HG03196 (cell line): ENCODE measurements at regions not wholly inside any gene's neighbourhood (a gene's known extent, or its start where the extent isn't known, plus 50 kb on each side); places are given as distances from the start of the nearest gene placed in this dataset.

Experiments used
- ATAC-seq: cut with Tn5 transposase; IDR thresholded peaks from one replicate; pipeline ENCODE4 v1.9.1; 2021; ENCODE audit not compliant: unreplicated experiment

DNA sequence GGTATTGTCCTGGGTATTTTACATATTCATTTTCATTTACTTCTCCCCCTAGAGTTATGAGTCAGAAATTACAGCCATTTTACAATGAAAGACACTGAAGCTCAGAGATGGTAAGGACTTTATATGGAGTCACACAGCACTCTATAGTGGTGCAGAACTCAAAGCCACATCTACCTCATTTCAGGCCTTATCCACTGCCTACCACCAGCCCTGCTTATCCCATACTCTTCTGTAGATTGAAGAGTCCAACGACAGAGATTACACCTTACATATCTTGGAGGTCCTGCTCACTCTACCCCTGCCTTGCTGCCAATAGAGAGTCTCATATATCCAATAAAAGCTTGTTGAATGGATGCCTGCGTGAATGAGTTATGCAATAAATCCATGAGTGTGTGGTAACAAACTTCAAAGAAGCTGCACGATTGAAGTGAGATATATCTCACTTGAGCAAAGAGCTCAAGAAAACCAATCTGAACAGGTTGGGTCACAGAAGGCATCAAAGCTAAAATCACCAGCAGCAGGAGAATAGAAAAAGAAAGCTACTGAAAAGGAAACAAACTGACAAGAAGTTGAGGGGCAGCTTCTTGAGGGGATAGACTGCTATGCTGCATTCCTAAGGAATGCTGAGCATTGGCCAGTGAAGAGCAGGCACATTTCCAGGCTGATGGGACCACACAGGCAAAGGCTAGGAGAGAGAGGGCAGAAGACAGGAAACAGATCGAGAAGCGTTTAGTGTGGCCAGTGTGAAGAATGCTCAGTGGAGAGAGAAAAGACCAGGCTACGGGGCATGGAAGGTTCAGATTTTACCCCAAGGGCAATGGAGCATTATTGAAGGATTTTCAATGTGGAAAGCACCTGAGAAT lies 585.6 kb downstream of the DHX35 start:
- ATAC-seq: no peak

GRCh38 chr20:39541136-39541803 lies 579.1 kb downstream of the DHX35 start:
- no peak for ATAC-seq

GRCh38 chr20:39538317-39538716 lies 576.2 kb downstream of the DHX35 start:
- ATAC-seq: no peak

- ATAC-seq: no peak
Measured at GRCh38 chr20:39535301-39535700, 573.2 kb downstream of the DHX35 start.

DNA sequence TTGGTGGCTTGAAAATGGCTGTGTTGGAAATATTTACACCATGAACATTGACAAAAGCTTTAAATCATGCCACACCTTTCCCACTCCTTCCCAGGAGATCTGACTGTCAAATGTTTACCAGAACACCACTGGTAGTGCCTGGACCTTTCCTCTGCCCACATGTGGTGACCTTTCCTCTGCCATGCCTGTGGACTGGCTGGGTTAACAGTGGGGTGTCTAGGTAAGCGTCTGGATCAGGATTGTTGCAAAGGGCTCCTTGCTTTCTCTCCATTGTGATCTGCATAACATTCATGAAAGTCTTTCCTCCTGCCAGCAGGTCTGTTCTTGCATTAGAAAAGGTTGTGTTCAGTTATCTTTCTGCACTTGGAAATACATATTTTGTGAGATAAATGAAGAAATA lies 572.7 kb downstream of the DHX35 start:
- ATAC-seq: no peak

- ATAC-seq: no peak
Measured at GRCh38 chr20:39533858-39534257, 571.7 kb downstream of the DHX35 start.

DNA sequence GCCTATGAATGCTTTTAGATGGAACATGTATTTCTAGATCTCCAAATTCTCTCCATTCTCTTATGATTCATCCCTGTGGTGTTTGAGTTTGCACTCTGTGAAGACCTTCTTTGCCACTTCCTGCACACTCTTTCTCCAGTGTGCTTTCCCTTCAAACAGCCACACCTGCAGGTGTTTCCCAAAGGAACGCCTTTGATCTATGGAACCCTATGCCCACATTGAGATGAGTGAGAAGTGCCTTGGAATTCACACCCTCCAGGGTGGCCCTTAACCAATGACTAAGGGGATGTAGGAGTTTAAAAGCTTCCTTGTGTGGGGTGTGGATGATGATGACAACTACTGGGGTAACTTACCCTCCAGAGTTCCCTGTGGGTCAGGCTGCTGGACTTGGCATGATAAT lies 570.1 kb downstream of the DHX35 start:
- ATAC-seq: no peak

- no peak for ATAC-seq
Measured at GRCh38 chr20:39528436-39528835, 566.3 kb downstream of the DHX35 start.

DNA sequence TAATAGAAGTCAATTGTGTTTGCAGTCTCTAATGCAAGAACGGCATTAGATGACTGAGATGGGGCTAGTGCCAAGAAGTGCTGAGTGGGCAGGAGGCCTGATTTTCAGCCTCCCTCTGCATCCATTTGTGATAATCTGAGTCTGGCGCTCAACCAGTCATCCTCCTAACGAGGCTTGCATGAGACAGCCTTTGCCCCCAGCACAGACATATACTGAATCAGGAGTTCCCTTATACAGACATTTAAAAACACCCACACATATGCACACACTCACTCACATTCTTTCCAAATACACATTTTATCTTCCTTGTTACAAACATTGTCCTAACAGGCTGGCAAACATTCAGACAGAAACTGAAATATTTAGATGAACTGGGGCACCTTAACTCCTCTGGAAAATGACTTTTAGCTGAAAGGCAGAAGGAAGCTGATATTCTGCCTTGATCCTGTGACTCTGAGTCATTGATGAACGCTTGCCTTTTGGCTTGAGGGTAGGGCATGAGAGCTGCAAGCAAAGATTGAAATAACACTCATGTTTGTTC lies 562.3 kb downstream of the DHX35 start:
- ATAC-seq: no peak

DNA sequence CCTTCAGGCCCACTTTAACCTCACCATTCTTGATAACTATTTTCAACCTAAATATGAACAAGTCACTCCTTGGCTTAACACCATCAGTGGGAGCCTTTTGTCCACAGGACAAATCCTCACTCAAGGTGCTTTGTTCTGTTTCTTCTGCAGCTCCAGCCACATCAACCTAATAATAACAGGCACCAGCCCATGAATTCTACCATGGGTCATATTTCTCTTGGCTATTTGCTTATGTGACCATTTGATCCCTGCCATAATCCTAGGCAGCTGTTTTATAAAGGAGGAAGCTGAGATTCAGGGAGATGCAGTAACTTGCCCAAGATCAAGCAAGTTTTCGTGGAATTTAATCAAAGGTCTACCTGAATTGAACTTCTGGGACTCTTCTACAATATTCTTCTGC lies 561.3 kb downstream of the DHX35 start:
- ATAC-seq: no peak

DNA sequence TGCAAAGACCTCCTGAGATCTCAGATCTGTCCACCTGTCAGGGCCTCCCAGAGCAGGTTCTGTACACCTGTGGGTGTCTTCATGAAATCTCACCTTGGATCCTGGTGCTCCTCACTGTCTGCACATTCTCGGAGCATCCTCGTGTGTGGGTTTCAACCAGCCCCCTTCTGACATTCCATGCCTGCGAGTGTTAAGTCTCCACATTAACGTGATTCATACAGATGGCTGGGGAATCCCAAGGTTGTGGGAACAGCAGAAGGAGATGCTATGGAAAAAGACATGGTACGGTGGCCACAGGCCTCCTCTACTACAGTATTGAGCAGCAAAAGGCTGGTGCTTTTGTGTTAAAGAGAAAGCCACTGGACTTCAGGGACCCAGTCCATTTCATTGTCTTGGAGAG lies 556.5 kb downstream of the DHX35 start:
- ATAC-seq: no peak

DNA sequence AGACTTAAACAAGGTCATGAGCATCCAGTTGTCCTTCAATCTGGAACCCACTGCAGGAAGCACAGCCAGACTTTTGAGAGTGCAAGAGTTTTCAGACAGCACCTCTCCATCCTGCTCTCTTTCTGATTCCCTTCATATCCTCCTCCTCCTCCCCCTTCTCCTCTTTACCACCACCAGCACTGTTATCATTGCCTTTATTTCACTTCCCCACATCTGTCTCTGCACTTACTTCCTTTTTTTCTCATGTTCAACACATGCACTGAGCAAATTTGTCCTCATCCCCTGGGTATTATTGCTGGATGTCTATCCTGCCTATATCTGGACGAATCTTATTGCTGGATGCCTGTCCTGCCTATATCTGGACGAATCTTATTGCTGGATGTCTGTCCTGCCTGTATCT lies 554.8 kb downstream of the DHX35 start:
- ATAC-seq: no peak

GRCh38 chr20:39504710-39505094 lies 542.6 kb downstream of the DHX35 start:
- no peak for ATAC-seq

GRCh38 chr20:39503902-39504709 lies 542.0 kb downstream of the DHX35 start:
- ATAC-seq: no peak

DNA sequence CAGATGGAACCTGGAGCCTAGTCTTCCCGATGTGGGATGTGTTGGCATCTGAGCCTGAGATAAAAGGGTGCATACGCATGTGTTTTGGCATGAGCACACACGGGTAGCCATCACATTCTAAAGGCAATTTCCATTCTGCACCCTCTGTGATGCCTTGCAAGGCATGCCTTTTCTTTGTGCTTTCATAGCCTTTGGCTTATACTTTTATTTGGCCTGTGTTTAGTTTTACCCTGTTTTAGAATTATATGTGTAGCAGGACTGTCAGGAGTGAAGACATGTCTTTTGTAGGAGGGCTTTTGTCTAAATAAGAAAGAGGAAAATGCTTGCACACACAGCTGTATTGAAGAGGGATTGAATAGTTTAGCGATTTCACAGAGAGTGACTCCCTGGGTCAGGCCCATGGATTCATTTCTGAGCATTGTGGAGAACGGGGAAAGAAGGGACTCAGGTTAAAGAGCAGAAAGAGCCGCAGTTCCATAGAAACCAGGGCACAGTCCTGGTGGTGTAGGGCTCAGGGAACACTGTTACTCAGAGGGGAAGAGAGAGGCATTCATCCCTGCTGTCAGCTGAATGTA lies 530.2 kb downstream of the DHX35 start:
- ATAC-seq: no peak

DNA sequence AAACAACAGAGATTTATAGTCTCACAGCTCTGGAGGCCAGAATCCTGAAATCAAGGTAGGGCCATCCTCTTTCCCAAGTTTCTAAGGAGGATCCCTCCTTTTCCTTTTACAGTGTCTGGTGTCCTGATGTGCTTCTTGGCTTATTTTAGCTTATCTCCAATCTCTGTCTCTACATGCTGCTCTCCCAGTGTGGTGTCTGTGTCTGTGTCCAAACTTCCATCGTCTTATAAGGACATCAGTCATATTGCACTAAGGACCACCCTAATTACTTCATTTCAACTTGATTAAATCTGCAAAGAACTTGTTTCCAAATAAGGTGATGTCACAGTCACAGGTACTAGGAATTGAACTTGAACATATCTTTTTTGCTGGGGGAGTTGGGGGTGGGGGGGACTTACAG lies 529.6 kb downstream of the DHX35 start:
- no peak for ATAC-seq

- no peak for ATAC-seq
Measured at GRCh38 chr20:39489986-39490560, 527.9 kb downstream of the DHX35 start.

GRCh38 chr20:39480276-39481043 lies 518.3 kb downstream of the DHX35 start:
- ATAC-seq: no peak

GRCh38 chr20:39479196-39479810 lies 517.2 kb downstream of the DHX35 start:
- no peak for ATAC-seq

DNA sequence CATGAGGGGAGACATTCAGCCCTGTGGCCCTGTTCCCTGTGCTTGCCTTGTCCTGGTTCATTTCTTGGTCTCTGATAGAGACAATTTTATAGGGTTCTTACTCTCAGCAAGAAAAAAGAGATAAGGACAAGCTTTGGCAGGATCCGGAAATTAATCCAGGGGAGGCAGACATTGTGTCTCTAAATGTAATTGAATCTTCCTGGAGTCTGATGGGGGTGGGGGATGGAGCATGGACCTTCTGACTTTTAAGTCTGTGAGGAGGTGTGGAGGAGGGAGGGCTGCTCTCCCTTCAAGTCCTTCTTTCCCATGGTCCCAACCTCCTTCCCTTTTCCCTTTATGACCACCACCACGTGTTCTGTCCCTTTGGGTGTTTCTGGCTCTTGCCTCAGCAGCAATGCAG lies 512.7 kb downstream of the DHX35 start:
- no peak for ATAC-seq
